HT-29 (cell line): ENCODE measurements at regions not wholly inside any gene's neighbourhood (a gene's known extent, or its start where the extent isn't known, plus 50 kb on each side); places are given as distances from the start of the nearest gene placed in this dataset.

Source experiments
- DNase-seq: peaks from one replicate; pipeline ENCODE4 v3.0.0-alpha.2; 2015; ENCODE audit warnings: low spot score
- small RNA-seq: library from RNA; depleted of rRNA; stranded (forward); fragments of <200 nt; gene quantifications from one replicate; pipeline ENCODE3, GENCODE V24; 2014

DNA sequence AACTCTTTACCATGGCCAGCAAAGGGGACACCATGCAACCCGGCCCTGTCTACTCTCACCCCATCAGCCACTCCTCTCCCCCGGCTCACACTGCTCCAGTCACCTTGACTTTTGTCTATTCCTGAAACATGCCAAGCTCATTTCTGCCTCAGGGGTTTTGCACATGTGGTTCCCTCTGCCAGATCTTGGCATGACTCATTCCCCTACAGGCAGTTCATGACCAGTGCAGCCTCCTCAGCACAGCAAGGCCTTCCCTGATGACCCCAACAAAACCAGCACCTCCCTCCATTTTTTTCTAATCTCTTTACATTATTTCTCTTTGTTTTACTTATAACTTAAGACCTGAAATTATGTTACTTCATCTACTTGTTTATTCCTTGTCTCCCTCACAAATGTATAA lies 58.6 kb upstream of the GJB5 start:
- DNase-seq = no peak

DNA sequence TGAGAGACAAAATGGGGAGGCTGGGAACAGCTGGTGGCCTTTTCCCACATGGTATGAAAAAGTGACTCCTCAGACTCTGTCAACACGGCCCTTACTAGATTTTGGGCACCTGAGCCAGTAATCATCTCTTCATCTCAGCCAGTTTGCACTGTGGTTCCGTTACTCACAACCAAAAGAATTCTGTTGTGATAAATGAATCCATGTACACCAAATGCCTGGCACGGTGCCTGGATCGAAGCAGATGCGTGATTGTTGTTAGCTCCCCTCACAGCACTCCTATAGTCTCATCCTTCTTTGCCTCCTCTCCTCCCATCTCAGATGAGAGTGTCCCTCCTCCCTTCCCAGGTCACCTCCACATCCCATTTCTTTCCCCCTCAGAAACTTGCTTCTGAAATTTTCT lies 57.9 kb upstream of the GJB5 start:
- no peak for DNase-seq

DNA sequence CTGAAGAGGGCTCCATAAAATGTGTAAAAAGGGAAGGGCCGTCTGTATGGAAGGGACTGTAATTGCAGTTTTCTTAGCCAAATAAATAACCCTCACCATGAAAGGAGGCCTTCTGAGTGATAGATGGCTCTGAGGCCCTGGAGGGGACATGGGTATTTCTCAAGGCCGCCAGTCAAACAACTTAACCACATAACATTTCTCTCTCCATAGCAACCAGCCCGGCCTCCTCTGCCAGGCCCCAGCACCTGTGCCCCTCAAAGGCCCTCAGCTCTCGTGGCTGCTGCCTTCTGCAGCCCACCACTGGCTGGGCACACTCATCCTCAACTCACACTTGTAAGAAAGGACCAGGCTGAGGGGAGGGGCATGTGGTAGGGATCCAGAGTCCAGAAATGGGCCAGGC lies 57.0 kb upstream of the GJB5 start:
- DNase-seq = no peak

DNA sequence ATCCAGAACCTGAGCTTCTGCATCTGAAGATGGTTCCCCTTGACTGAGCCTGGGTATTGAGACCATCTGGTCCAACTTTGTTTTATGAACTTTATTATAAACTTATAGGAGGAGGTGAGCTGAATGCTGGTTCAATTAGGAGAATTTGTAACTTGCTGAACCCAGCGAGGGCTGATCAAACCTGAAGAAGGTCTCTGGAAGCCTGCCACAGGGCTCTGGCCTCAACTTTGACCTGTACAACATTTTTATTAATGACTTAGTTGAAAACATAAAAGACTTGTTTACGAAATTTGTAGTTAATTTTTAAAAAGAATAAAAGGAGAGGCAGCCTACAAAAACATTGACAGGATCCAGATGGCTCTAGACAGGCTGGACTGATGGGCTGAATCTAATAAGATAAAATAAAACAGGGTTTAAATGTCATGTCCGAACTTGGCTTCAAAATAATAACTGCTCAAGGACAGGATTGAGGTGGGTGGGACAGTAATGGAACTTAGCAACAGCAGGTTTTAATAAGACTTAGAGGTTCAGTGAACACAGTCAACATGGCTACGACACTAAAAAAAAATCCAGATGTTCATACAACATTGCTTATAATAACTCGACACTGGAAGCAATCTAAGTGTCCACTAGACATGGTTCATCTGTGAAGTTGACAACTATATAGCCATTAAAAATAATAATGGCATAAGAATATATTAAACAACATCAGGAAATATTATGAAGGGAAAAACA lies 53.4 kb upstream of the GJB5 start:
- DNase-seq = no peak

Small RNAs in the stretch of these regions (small RNA-seq; reads per million reads assigned to genes)
- gene MIR552 = 0.50 reads per million
